ENCODE measurements at regions not wholly inside any gene's neighbourhood (a gene's known extent, or its start where the extent isn't known, plus 50 kb on each side); places are given as distances from the start of the nearest gene placed in this dataset.
"Not testable (repeated sequence)": the region's sequence is repeated elsewhere in the genome, so short reads cannot be mapped to it uniquely, and the experiment has no call there.

DNA sequence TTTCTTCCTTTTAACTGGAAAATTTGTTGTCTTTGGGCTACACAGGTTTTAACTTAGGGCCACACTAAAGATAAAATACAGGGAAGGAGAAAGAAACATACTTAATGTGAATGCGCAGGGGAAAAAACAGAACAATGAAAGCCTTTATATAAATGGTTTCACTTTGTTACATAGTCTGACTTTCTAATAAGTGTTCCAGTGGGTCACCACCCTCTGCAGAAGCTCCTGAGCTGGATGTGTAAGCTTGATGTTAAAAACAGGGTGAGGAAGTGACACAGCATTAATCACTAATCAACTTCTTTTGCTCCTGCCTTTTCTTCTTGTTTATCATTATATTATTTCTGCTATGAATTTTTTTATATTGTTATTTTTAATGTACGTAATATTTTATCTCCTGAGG lies 445.6 kb upstream of the CA10 start:
- CTCF ChIA-PET = no interaction called here
- H3K9me3 ChIP-seq (ENCODE audit: control insufficient read depth, insufficient read depth, low read depth, low read length) = no peaks in the 10 kb centered on the region
- in situ Hi-C loops (cut with HindIII; ENCODE audit: low pct_unique_long_range_greater_than_20kb, low sequenced_read_pairs) (no loop called here), intact Hi-C loops (cut with micrococcal nuclease; ENCODE audit: unreplicated experiment) (no loop called here)
- no peak for TF ChIP-seq TCF7L2 (IDR thresholded peaks at IDR 0.05; ENCODE audit: low read depth, low read length)
- TF ChIP-seq, protein P1, sequence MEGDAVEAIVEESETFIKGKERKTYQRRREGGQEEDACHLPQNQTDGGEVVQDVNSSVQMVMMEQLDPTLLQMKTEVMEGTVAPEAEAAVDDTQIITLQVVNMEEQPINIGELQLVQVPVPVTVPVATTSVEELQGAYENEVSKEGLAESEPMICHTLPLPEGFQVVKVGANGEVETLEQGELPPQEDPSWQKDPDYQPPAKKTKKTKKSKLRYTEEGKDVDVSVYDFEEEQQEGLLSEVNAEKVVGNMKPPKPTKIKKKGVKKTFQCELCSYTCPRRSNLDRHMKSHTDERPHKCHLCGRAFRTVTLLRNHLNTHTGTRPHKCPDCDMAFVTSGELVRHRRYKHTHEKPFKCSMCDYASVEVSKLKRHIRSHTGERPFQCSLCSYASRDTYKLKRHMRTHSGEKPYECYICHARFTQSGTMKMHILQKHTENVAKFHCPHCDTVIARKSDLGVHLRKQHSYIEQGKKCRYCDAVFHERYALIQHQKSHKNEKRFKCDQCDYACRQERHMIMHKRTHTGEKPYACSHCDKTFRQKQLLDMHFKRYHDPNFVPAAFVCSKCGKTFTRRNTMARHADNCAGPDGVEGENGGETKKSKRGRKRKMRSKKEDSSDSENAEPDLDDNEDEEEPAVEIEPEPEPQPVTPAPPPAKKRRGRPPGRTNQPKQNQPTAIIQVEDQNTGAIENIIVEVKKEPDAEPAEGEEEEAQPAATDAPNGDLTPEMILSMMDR (IDR thresholded peaks at IDR 0.05) = no peak
- TF ChIP-seq POLR2AphosphoS5 (IDR thresholded peaks at IDR 0.05; ENCODE audit: low read depth, low read length) = no peak
- TF ChIP-seq SIN3A (IDR thresholded peaks at IDR 0.05; ENCODE audit: borderline replicate concordance, insufficient read depth, low read depth, low read length) = no peak
- TF ChIP-seq, protein P2, sequence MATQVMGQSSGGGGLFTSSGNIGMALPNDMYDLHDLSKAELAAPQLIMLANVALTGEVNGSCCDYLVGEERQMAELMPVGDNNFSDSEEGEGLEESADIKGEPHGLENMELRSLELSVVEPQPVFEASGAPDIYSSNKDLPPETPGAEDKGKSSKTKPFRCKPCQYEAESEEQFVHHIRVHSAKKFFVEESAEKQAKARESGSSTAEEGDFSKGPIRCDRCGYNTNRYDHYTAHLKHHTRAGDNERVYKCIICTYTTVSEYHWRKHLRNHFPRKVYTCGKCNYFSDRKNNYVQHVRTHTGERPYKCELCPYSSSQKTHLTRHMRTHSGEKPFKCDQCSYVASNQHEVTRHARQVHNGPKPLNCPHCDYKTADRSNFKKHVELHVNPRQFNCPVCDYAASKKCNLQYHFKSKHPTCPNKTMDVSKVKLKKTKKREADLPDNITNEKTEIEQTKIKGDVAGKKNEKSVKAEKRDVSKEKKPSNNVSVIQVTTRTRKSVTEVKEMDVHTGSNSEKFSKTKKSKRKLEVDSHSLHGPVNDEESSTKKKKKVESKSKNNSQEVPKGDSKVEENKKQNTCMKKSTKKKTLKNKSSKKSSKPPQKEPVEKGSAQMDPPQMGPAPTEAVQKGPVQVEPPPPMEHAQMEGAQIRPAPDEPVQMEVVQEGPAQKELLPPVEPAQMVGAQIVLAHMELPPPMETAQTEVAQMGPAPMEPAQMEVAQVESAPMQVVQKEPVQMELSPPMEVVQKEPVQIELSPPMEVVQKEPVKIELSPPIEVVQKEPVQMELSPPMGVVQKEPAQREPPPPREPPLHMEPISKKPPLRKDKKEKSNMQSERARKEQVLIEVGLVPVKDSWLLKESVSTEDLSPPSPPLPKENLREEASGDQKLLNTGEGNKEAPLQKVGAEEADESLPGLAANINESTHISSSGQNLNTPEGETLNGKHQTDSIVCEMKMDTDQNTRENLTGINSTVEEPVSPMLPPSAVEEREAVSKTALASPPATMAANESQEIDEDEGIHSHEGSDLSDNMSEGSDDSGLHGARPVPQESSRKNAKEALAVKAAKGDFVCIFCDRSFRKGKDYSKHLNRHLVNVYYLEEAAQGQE (IDR thresholded peaks at IDR 0.05; ENCODE audit: insufficient read depth in 1 of 2, low read depth in 2 of 2, low read length in 1 of 2) = no peak
- no peaks in the 10 kb centered on the region for H3K4me1 ChIP-seq (ENCODE audit: control insufficient read depth, insufficient read depth, low read length)
- H3K4me3 ChIP-seq (ENCODE audit: low read depth in 2 of 2, low read length in 2 of 2) = no peak overlapping the region
- no peaks in the 10 kb centered on the region for H3K27me3 ChIP-seq (ENCODE audit: control insufficient read depth, insufficient read depth, low read length)
- ATAC-seq (no peak), DNase-seq (ENCODE audit: low read depth, low spot score) (no peak)
- no peaks in the 10 kb centered on the region for H3K36me3 ChIP-seq (ENCODE audit: control insufficient read depth, insufficient read depth, low read length)
- H3K27ac ChIP-seq (ENCODE audit: low read length) = no peak overlapping the region
- POLR2A ChIA-PET = no interaction called here
- no TSS peak for BruUV-seq (replicated peaks)

DNA sequence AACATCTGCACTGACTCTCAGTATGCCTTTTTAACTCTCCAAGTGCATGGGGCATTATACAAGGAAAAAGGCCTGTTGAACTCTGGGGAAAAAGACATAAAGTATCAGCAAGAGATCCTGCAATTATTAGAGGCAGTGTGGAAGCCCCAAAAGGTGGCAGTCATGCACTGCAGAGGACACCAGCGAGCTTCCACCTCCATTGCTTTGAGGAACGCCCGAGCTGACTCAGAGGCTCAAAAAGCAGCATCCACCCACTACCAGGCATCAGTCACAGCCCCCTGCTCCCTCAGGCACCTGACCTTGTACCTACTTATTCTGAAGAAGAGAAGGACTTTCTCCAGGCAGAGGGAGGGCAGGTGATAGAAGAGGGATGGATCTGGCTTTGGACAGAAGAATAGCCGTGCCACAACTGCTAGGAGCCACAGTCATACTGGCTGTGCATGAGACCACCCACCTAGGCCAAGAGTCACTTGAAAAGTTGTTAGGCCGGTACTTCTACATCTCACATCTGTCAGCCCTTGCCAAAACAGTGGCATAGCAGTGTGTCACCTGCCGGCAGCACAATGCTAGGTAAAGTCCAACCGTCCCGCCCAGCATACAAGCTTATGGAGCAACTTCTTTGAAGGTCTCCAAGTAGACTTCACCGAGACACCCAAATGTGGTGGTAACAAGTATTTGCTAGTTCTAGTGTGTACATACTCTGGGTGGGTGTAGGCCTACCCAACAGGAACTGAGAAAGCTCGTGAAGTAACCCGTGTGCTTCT lies 439.1 kb upstream of the CA10 start:
- H3K4me1 ChIP-seq (ENCODE audit: control insufficient read depth, insufficient read depth, low read length); intact Hi-C loops (cut with micrococcal nuclease; ENCODE audit: unreplicated experiment); H3K27ac ChIP-seq (ENCODE audit: low read length); ATAC-seq; H3K36me3 ChIP-seq (ENCODE audit: control insufficient read depth, insufficient read depth, low read length); BruUV-seq (replicated peaks); DNase-seq (ENCODE audit: low read depth, low spot score); H3K4me3 ChIP-seq (ENCODE audit: low read depth in 2 of 2, low read length in 2 of 2); H3K9me3 ChIP-seq (ENCODE audit: control insufficient read depth, insufficient read depth, low read depth, low read length); H3K27me3 ChIP-seq (ENCODE audit: control insufficient read depth, insufficient read depth, low read length); CTCF ChIA-PET; POLR2A ChIA-PET; in situ Hi-C loops (cut with HindIII; ENCODE audit: low pct_unique_long_range_greater_than_20kb, low sequenced_read_pairs): not testable (repeated sequence)
- TF ChIP-seq, protein P1 (IDR thresholded peaks at IDR 0.05) = peak; percentile 15; the same call in 1 of the 2 replicates

All from Panc1 (cell line).